ENCODE measurements at regions not wholly inside any gene's neighbourhood (a gene's known extent, or its start where the extent isn't known, plus 50 kb on each side); places are given as distances from the start of the nearest gene placed in this dataset.
A peak's percentile ranks its signal among the peaks of the same experiment; 100 is the strongest.

- TF ChIP-seq, protein P1, sequence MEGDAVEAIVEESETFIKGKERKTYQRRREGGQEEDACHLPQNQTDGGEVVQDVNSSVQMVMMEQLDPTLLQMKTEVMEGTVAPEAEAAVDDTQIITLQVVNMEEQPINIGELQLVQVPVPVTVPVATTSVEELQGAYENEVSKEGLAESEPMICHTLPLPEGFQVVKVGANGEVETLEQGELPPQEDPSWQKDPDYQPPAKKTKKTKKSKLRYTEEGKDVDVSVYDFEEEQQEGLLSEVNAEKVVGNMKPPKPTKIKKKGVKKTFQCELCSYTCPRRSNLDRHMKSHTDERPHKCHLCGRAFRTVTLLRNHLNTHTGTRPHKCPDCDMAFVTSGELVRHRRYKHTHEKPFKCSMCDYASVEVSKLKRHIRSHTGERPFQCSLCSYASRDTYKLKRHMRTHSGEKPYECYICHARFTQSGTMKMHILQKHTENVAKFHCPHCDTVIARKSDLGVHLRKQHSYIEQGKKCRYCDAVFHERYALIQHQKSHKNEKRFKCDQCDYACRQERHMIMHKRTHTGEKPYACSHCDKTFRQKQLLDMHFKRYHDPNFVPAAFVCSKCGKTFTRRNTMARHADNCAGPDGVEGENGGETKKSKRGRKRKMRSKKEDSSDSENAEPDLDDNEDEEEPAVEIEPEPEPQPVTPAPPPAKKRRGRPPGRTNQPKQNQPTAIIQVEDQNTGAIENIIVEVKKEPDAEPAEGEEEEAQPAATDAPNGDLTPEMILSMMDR (IDR thresholded peaks at IDR 0.05; ENCODE audit: insufficient read depth, low read depth, low read length) = no peak
- DNase-seq (ENCODE audit: low read depth) = peak; percentile 98
- peak overlapping the region; percentile 21 for H3K4me3 ChIP-seq (ENCODE audit: low read depth, low read length)
These were observed 109.3 kb upstream of the IFNE start for GRCh38 chr9:21591221-21592062.

GRCh38 chr9:21592063-21592338 is 109.9 kb upstream of the IFNE start:
- DNase-seq (ENCODE audit: low read depth) = no peak
- TF ChIP-seq, protein P1 (IDR thresholded peaks at IDR 0.05; ENCODE audit: insufficient read depth, low read depth, low read length) = no peak
- no peak overlapping the region for H3K4me3 ChIP-seq (ENCODE audit: low read depth, low read length)

GRCh38 chr9:21597284-21597683 is 115.2 kb upstream of the IFNE start:
- H3K4me3 ChIP-seq (ENCODE audit: low read depth, low read length) = no peak overlapping the region
- DNase-seq (ENCODE audit: low read depth) = no peak
- TF ChIP-seq, protein P1 (IDR thresholded peaks at IDR 0.05; ENCODE audit: insufficient read depth, low read depth, low read length) = no peak

GRCh38 chr9:21598749-21599148 is 116.6 kb upstream of the IFNE start:
- TF ChIP-seq, protein P1 (IDR thresholded peaks at IDR 0.05; ENCODE audit: insufficient read depth, low read depth, low read length) = no peak
- no peak overlapping the region for H3K4me3 ChIP-seq (ENCODE audit: low read depth, low read length)
- DNase-seq (ENCODE audit: low read depth) = no peak

DNA sequence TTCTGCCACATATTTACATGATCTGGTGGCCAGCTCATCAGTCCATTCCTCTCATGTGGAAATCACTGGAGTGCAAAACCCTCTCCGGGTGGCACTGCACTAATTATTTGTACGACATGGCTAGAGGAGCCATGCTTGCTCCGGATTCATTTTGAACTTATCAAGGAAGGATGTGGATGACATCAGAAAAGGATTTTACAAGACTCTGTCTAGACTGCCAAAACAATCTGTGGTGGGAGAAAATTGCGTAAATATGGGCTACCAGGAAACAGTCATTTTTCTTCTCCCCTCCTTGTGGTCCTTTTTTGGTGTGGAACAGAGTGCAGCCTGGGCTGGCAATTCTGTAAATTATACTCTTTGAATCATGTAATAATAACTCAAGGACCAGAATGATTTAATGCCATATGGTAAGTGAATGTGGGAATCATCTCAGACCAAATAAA is 123.4 kb upstream of the IFNE start:
- DNase-seq (ENCODE audit: low read depth) = peak; percentile 95
- TF ChIP-seq, protein P1 (IDR thresholded peaks at IDR 0.05; ENCODE audit: insufficient read depth, low read depth, low read length) = no peak
- H3K4me3 ChIP-seq (ENCODE audit: low read depth, low read length) = no peak overlapping the region

DNA sequence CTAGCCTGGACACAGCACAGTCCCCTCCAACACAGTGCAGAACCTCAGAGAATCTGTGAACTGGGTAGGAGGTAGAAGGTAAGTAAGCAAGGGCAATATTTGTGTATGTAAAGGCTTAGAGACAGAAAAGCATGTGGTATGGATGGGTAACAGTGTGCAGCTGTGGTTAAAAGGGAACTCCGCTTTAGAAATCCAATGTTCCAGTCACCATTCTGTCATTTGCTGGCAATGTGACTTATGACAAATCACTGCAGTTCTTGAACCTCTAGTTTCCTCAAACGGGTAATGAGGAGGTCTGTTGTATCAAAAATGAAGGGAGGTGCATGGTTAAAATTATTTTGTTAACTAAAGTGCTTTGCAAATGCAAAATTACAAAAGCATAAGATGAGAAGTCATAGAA is 125.5 kb upstream of the IFNE start:
- TF ChIP-seq, protein P1 (IDR thresholded peaks at IDR 0.05; ENCODE audit: insufficient read depth, low read depth, low read length) = no peak
- DNase-seq (ENCODE audit: low read depth) = no peak
- H3K4me3 ChIP-seq (ENCODE audit: low read depth, low read length) = no peak overlapping the region

GRCh38 chr9:21608200-21608599 is 126.1 kb upstream of the IFNE start:
- DNase-seq (ENCODE audit: low read depth) = no peak
- TF ChIP-seq, protein P1 (IDR thresholded peaks at IDR 0.05; ENCODE audit: insufficient read depth, low read depth, low read length) = no peak

More at GRCh38 chr9:21608200-21608599, 126.1 kb upstream of the IFNE start:
- H3K4me3 ChIP-seq (ENCODE audit: low read depth, low read length) = no peak overlapping the region
